MM.1S (cell line): ENCODE measurements at regions not wholly inside any gene's neighbourhood (a gene's known extent, or its start where the extent isn't known, plus 50 kb on each side); places are given as distances from the start of the nearest gene placed in this dataset.

Source experiments
- EZH2 ChIP-seq: fragments of 300-600 bp; sonication (generic); optimal IDR thresholded peaks from 2 replicates; pipeline ENCODE3; 2017; ENCODE audit warnings: low read depth, mild to moderate bottlenecking, antibody characterized with exemption, low read length, mixed read lengths
- EZH2phosphoT487 ChIP-seq: fragments of 300-600 bp; sonication (generic); IDR thresholded peaks from 2 replicates; pipeline ENCODE4 v1.6.1; 2018; ENCODE audit warnings: antibody characterized with exemption, low read length
- TF ChIP-seq, protein P1 (sequence below): fragments of 300-600 bp; sonication (generic); IDR thresholded peaks from 2 replicates; pipeline ENCODE4 v1.5.1; 2016; ENCODE audit warnings: antibody characterized with exemption, low read length, mixed read lengths

DNA sequence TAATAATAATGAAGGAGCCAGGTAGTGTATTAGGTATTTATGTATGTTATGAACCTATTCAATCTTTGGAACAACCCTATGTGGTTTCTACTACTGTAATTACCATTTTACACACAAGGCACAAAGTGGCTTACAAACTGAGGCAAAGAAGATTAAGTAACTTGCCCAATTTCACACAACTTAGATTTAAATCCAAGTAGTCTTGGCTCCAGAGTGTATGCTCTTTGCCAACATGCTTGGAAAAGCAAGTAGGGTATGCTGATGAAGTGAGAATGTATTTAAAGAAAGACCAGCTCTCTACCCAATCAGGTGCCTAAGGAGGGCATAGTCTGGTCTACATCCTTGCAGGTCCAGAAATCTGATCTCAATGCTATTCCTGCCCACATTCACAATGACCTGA is 463.2 kb downstream of the METTL15 start:
- TF ChIP-seq, protein P1, sequence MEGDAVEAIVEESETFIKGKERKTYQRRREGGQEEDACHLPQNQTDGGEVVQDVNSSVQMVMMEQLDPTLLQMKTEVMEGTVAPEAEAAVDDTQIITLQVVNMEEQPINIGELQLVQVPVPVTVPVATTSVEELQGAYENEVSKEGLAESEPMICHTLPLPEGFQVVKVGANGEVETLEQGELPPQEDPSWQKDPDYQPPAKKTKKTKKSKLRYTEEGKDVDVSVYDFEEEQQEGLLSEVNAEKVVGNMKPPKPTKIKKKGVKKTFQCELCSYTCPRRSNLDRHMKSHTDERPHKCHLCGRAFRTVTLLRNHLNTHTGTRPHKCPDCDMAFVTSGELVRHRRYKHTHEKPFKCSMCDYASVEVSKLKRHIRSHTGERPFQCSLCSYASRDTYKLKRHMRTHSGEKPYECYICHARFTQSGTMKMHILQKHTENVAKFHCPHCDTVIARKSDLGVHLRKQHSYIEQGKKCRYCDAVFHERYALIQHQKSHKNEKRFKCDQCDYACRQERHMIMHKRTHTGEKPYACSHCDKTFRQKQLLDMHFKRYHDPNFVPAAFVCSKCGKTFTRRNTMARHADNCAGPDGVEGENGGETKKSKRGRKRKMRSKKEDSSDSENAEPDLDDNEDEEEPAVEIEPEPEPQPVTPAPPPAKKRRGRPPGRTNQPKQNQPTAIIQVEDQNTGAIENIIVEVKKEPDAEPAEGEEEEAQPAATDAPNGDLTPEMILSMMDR: no peak
- TF ChIP-seq EZH2phosphoT487: no peak
- TF ChIP-seq EZH2: no peak
